ENCODE measurements at regions not wholly inside any gene's neighbourhood (a gene's known extent, or its start where the extent isn't known, plus 50 kb on each side); places are given as distances from the start of the nearest gene placed in this dataset.

- Histone ChIP-seq H3K27me3 (ENCODE audit: insufficient read depth, low read length) (no peaks in the 10 kb centered on the region), H3T11ph (ENCODE audit: low read length) (no peak overlapping the region), H3K56ac (ENCODE audit: insufficient read length, low read depth, low read length) (no peak overlapping the region), H4K91ac (ENCODE audit: insufficient read length, low read depth, low read length) (no peak overlapping the region), H2BK12ac (ENCODE audit: insufficient read length, low read depth, low read length) (no peak overlapping the region), H4K5ac (ENCODE audit: insufficient read length, low read depth, low read length) (no peak overlapping the region), H3K23ac (ENCODE audit: insufficient read length, low read depth, low read length) (no peak overlapping the region), H3K27ac (ENCODE audit: insufficient read length, low read depth, low read length) (no peak overlapping the region), H4K8ac (replicated peaks; ENCODE audit: insufficient read length, low read depth, low read length) (no peak overlapping the region), H3K18ac (ENCODE audit: insufficient read length, low read depth, low read length) (no peak overlapping the region), H2AFZ (ENCODE audit: low read length) (no peak overlapping the region), H3K14ac (ENCODE audit: insufficient read depth, low read length) (no peak overlapping the region), H2AK5ac (ENCODE audit: insufficient read length, low read length) (no peak overlapping the region), H3K4ac (ENCODE audit: low read depth, low read length) (no peak overlapping the region), H2BK20ac (ENCODE audit: low read depth, low read length, poor library complexity, severe bottlenecking) (no peak overlapping the region), H3K9me3 (ENCODE audit: control insufficient read depth, low read depth, low read length) (no peaks in the 10 kb centered on the region), H3K4me2 (ENCODE audit: insufficient read depth, insufficient read length, low read length) (no peak overlapping the region), H3K9ac (ENCODE audit: extremely low read depth, insufficient read length, low read length) (no peak overlapping the region), H2BK120ac (ENCODE audit: low read depth, low read length, poor library complexity, severe bottlenecking) (no peak overlapping the region), H3K23me2 (ENCODE audit: insufficient read length, low read depth, low read length, poor library complexity, severe bottlenecking) (no peaks in the 10 kb centered on the region), H3K79me1 (ENCODE audit: insufficient read depth, low read depth, low read length, poor library complexity, severe bottlenecking) (no peaks in the 10 kb centered on the region), H2BK5ac (ENCODE audit: insufficient read length, low read length) (no peak overlapping the region), H3K4me1 (ENCODE audit: insufficient read depth, low read length) (no peaks in the 10 kb centered on the region), H4K20me1 (ENCODE audit: control insufficient read depth, insufficient read depth, insufficient read length) (no peaks in the 10 kb centered on the region), H2BK15ac (ENCODE audit: low read depth, low read length) (no peak overlapping the region), H3K79me2 (ENCODE audit: insufficient read depth, low read length) (no peaks in the 10 kb centered on the region)
- Mint-ChIP-seq H3K4me1 (peaks cover 4 to 5% of the 10 kb centered on the region in 2 experiments), H3K27ac (no peak overlapping the region), H3K4me3 (no peak overlapping the region), H3K36me3 (ENCODE audit: insufficient read depth in 1 of 3, low read depth in 3 of 3) (0 out of 7 replicates have a peak, but pooled peaks cover 0 to 1% (median 0%) of the 10 kb centered on the region in 3 experiments), H3K27me3 (ENCODE audit: low read depth) (no peaks in the 10 kb centered on the region), H3K9me3 (peaks cover 3 to 5% of the 10 kb centered on the region in 2 experiments; a peak in 2 of 5 replicates)
- no peak for DNase-seq
- TF ChIP-seq, protein P1, sequence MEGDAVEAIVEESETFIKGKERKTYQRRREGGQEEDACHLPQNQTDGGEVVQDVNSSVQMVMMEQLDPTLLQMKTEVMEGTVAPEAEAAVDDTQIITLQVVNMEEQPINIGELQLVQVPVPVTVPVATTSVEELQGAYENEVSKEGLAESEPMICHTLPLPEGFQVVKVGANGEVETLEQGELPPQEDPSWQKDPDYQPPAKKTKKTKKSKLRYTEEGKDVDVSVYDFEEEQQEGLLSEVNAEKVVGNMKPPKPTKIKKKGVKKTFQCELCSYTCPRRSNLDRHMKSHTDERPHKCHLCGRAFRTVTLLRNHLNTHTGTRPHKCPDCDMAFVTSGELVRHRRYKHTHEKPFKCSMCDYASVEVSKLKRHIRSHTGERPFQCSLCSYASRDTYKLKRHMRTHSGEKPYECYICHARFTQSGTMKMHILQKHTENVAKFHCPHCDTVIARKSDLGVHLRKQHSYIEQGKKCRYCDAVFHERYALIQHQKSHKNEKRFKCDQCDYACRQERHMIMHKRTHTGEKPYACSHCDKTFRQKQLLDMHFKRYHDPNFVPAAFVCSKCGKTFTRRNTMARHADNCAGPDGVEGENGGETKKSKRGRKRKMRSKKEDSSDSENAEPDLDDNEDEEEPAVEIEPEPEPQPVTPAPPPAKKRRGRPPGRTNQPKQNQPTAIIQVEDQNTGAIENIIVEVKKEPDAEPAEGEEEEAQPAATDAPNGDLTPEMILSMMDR (conservative IDR thresholded peaks at IDR 0.05), result no peak
- WGBS (ENCODE audit: extremely low coverage, insufficient read length, low lambda C conversion rate), result no CpG with 5 or more reads among the region's 1 CpG
Measured at GRCh38 chr12:25875661-25876060, 82.8 kb upstream of the RASSF8 start.
